H7 (cell line): ENCODE measurements at regions not wholly inside any gene's neighbourhood (a gene's known extent, or its start where the extent isn't known, plus 50 kb on each side); places are given as distances from the start of the nearest gene placed in this dataset.
"Not testable (repeated sequence)": the region's sequence is repeated elsewhere in the genome, so short reads cannot be mapped to it uniquely, and the experiment has no call there.

Source experiments
- DNase-seq: peaks from one replicate; pipeline ENCODE4 v3.0.0; 2012
- H3K27me3 ChIP-seq: 2 replicates; pipeline ENCODE4 v1.6.0; 2011; ENCODE audit warnings: mild to moderate bottlenecking, low read length; ENCODE audit not compliant: control insufficient read depth, insufficient read depth
- H3K36me3 ChIP-seq: replicated peaks from 2 replicates; pipeline ENCODE4 v1.5.1; 2011; ENCODE audit warnings: low read length; ENCODE audit not compliant: control insufficient read depth, insufficient read depth
- H3K4me3 ChIP-seq: 2 replicates; pipeline ENCODE4 v1.5.1; 2011; ENCODE audit warnings: low read depth, mild to moderate bottlenecking, control low read depth, low read length, moderate library complexity; ENCODE audit not compliant: insufficient read depth

GRCh38 chr3:194057570-194058188 is 78.3 kb upstream of the HES1 start:
- 0 out of 2 replicates have a peak, but pooled peaks cover 4% of the 10 kb centered on the region for H3K27me3 ChIP-seq
- peak overlapping the region; percentile 26 for H3K4me3 ChIP-seq
- no peak for DNase-seq
- H3K36me3 ChIP-seq = no peaks in the 10 kb centered on the region

GRCh38 chr3:194058189-194058571 is 77.8 kb upstream of the HES1 start:
- DNase-seq = peak; percentile 90
- peak overlapping the region; percentile 26 for H3K4me3 ChIP-seq
- 0 out of 2 replicates have a peak, but pooled peaks cover 4% of the 10 kb centered on the region for H3K27me3 ChIP-seq
- no peaks in the 10 kb centered on the region for H3K36me3 ChIP-seq

DNA sequence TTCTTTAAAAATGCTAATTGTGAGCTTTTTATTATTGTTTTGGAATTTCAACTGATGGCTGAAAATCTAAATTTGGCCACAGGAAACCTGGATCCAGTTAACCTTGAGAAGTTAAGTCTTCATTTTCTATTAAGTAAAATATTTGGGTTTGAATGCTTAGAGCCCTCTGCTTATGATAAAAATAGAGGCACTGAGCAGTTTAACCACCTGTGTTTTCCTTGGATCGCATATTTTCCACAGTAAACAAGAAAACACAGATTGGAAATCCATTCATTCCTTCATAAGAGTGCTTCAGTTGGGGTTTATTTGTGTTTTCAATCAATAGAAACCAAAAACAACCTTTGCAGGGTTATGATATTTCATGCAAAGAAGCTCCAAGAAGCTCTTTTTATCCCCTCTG is 77.2 kb upstream of the HES1 start:
- DNase-seq = no peak
- 0 out of 2 replicates have a peak, but pooled peaks cover 4% of the 10 kb centered on the region for H3K27me3 ChIP-seq
- H3K36me3 ChIP-seq = no peaks in the 10 kb centered on the region
- no peak overlapping the region for H3K4me3 ChIP-seq

GRCh38 chr3:194061421-194062030 is 74.4 kb upstream of the HES1 start:
- Histone ChIP-seq H3K4me3 (no peak overlapping the region), H3K27me3 (peaks cover 1% of the 10 kb centered on the region; the same call in 1 of the 2 replicates), H3K36me3 (no peaks in the 10 kb centered on the region)
- no peak for DNase-seq

DNA sequence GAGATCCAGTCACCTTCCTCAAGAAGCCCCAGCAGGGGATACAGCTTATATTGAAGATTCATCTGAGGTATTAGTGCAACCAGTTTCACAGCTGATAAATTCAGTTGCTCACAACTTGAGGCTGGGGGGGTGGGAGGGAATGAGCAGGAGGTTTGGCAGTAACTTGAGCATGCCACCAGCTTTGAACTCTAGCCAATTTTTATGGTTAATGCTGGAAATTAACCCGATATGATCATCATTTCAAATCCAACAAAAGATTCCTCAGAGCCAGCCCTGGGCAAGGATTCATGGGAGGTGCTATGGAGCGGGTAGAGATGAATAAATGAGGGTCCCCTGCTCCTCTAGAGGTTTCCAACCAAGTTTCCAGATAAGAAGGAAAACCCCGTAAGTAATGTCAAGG is 73.1 kb upstream of the HES1 start:
- DNase-seq = no peak

DNA sequence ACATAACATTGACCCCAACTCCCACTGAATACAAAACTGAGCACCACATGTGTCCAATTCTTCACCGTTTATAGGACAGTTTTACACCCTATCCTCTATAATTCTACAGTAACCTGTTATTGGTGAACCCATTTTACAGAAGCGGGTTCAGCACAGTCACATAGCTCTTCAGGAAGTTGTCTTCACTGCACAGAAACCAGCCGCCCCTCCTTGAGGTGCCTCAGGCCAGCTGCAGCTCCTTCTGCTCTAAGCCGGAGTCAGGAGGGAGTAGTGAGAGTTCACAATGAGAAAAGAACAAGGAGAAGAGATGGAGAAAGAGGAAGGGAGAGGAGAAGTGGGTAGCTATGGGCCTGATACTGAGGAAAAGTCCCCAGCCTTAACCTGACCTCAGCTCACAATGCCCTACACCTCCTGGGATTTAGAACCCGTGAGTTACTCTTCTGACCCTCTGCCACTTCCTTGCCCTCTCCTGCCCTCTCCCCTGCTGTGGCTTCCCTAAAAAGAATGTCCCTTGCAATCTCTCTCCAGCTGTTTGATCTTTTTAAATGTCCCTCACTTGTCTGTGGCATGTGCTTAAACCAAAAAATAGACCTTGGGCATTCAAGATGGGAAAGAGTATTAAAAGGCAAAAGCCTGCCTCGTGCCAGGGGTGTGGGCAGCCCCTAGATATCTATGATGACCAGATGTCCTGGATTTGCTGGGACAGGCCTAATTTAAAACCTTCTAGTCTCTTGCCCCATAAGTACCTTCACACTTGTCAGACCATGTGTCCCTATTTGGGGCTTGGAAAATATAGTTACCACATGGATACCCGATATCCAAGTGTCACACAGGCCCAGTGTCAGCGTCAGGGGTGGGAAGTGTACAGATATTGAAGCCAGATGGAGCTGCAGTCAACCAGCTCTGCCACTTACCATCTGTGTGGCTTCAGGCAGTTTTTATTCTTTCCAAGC is 71.3 kb upstream of the HES1 start:
- peaks cover 4% of the 10 kb centered on the region for H3K27me3 ChIP-seq
- no peak overlapping the region for H3K4me3 ChIP-seq
- H3K36me3 ChIP-seq = no peaks in the 10 kb centered on the region
- no peak for DNase-seq

More for the DNA sequence above, 73.1 kb upstream of the HES1 start:
- peaks cover 1% of the 10 kb centered on the region; the same call in 1 of the 2 replicates for H3K27me3 ChIP-seq
- H3K36me3 ChIP-seq = no peaks in the 10 kb centered on the region
- H3K4me3 ChIP-seq = no peak overlapping the region

DNA sequence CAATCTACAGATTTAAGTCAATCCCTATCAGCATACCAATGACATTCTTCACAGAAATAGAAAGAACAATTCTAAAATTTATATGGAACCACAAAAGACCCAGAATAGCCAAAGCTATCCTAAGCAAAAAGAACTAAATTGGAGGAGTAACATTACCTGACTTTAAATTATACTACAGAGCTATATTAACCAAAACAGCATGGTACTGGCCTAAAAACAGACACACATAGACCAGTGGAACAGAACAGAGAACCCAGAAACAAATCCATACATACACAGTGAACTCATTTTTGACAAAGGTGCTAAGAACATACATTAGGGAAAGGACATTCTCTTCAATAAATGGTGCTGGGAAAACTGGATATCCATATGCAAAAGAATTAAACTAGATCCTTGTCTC is 68.6 kb upstream of the HES1 start:
- DNase-seq, H3K36me3 ChIP-seq, H3K4me3 ChIP-seq: not testable (repeated sequence)
- H3K27me3 ChIP-seq = peaks cover 20% of the 10 kb centered on the region

GRCh38 chr3:194067949-194068362 is 68.0 kb upstream of the HES1 start:
- peaks cover 20% of the 10 kb centered on the region for H3K27me3 ChIP-seq
- no peaks in the 10 kb centered on the region for H3K36me3 ChIP-seq
- no peak for DNase-seq
- no peak overlapping the region for H3K4me3 ChIP-seq

DNA sequence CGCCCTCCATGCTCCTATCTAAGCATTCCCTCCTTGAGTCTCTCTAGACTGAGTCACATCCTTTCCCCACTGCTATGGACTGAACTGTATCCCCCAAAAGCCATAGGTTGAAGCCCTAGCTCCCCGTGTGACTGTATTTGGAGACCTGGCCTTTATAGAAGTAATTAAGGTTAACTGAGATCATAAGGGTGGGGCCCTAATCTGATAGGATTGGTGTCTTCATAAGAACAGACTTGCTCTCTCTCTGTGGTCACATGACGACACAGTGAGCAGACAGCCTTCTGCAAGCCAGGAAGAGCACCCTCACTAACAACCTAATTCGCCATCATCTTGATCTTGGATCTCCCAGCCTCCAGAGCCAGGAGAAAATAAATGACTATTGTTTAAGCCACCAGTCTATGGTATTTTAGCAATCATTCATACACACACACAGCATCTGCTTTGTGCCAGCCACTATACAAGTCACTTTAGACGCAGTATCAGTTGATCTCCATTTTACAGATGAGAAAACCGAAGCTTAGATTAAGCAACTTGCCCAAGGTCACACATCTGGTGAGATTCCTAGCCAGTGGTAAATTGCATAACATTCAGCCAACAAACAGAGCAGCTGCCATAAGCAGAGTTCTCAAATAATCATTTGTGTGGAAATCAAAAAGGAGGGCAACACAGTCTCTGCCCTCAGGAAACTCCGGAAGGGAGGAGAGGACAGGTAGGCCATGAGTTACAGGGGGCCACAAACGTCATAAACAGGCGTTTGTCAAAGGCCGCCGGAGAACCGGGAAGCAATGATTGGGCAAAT is 66.3 kb upstream of the HES1 start:
- DNase-seq = no peak
- H3K4me3 ChIP-seq = no peak overlapping the region
- H3K27me3 ChIP-seq = peaks cover 19% of the 10 kb centered on the region
- H3K36me3 ChIP-seq = no peaks in the 10 kb centered on the region

- no peak for DNase-seq
- H3K36me3 ChIP-seq = no peaks in the 10 kb centered on the region
- peaks cover 19% of the 10 kb centered on the region for H3K27me3 ChIP-seq
- peak overlapping the region; percentile 46; the same call in 1 of the 2 replicates for H3K4me3 ChIP-seq
Measured at GRCh38 chr3:194070220-194070633, 65.7 kb upstream of the HES1 start.

DNA sequence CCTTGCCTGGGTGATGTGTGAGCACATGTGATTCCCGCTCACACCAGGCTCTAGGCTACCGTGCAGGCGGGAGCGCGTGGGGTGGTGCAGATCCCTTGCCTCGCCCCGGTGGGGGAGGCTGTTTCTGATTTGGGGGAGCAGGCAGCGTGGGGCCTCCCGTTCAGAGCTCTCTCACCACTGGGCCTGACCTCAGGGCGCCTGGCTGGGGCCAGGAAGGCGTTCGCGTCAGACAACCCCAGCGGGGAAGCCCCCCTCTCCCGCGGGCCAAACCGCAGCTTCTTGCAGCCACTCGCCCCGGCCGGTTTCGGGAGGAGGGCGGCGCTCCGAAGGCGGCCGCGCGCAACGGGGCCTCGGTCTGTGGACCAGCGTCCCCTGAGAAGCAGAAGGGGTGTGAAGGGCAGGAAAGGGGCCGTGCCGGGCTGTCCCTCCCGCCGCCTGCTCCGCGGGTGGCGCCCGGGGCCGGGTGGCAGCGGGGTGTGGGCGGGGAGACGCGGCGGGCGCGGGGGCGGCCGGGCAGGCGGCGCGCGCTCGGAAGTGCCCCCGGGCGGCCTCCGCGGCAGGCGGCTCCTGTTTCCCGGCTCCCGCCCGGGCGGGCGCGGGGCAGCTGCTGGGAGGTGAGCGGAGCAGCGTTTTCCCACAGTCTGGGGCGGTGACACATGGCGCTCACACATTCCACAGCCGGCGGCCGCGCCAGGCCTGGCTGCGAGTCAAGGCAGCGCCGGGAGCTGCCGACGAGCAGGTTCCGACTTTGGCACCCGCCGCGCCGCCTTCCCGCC is 65.1 kb upstream of the HES1 start:
- H3K36me3 ChIP-seq = no peaks in the 10 kb centered on the region
- peak; percentile 89 for DNase-seq
- peak overlapping the region; percentile 46 for H3K4me3 ChIP-seq
- peaks cover 19% of the 10 kb centered on the region for H3K27me3 ChIP-seq

- H3K27me3 ChIP-seq = peaks cover 19% of the 10 kb centered on the region
- no peak overlapping the region for H3K4me3 ChIP-seq
- no peak for DNase-seq
- no peaks in the 10 kb centered on the region for H3K36me3 ChIP-seq
Measured at GRCh38 chr3:194072097-194072428, 63.9 kb upstream of the HES1 start.

DNA sequence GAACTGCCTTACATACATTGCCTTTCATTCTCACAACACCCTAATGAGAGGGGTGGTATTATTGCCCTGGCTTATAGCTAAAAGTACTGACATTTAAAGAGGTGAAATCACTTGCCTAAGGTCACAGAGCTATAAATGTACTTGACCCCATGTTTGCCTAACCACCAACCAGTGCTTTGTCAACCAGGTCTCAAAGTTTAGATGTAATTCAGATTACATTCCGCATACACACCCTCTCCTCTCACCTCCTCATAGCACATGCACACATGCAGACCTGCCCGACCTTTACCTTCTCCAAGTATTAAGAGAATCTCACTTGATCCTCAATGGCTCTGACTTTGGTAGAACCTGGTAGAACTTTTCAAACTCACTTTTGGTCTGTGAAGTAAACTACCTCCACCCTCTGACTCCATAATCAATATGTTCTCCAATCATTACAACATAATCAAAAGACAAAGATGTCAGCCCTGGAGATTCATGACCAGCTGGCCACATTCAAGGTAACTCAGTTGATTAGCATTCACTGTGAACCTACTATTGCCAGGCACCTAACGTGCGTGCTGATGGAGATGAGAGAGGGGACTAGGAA is 63.2 kb upstream of the HES1 start:
- Histone ChIP-seq H3K27me3 (peaks cover 19% of the 10 kb centered on the region), H3K36me3 (no peaks in the 10 kb centered on the region), H3K4me3 (no peak overlapping the region)
- no peak for DNase-seq
